Keratinocyte (primary cell): ENCODE measurements at regions not wholly inside any gene's neighbourhood (a gene's known extent, or its start where the extent isn't known, plus 50 kb on each side); places are given as distances from the start of the nearest gene placed in this dataset.
"Not testable (repeated sequence)": the region's sequence is repeated elsewhere in the genome, so short reads cannot be mapped to it uniquely, and the experiment has no call there.

Experiments used
- CTCF ChIP-seq, 3 experiments: IDR thresholded peaks in 1 of 3; conservative IDR thresholded peaks in 1 of 3; optimal IDR thresholded peaks in 1 of 3; 2 replicates in 2 of 3; 3 replicates in 1 of 3; pipeline versions ENCODE3 to v1.5.1; 2011; ENCODE audit warnings: low read length in 3 of 3, mild to moderate bottlenecking in 3 of 3, moderate library complexity in 2 of 3, control low read depth in 1 of 3, inconsistent platforms in 1 of 3; ENCODE audit not compliant: insufficient read depth in 2 of 3; ENCODE audit errors: extremely low read depth in 1 of 3
- EZH2 ChIP-seq: IDR thresholded peaks from one replicate; pipeline ENCODE4 v1.6.1; 2012; ENCODE audit warnings: inconsistent platforms, mild to moderate bottlenecking, low read length, moderate library complexity

GRCh38 chr1:187850146-187850545 is 1021.4 kb downstream of the PLA2G4A start:
- not testable (repeated sequence) for TF ChIP-seq CTCF (optimal IDR thresholded peaks at IDR 0.05 in 1 of 3, IDR thresholded peaks at IDR 0.05 in 1 of 3, conservative IDR thresholded peaks at IDR 0.05 in 1 of 3; ENCODE audit: extremely low read depth in 1 of 3, insufficient read depth in 2 of 3, low read length in 3 of 3); EZH2
